NCI-H446 (cell line): ENCODE measurements at regions not wholly inside any gene's neighbourhood (a gene's known extent, or its start where the extent isn't known, plus 50 kb on each side); places are given as distances from the start of the nearest gene placed in this dataset.

Experiments
- DNase-seq, 2 experiments: peaks; one replicate each; lab custom pipeline; 2025; lab: John Stamatoyannopoulos, UW

- no peak for DNase-seq
These were observed 54.0 kb downstream of the C11orf91 start for GRCh38 chr11:33646629-33647028.

- DNase-seq, result no peak
These were observed 54.5 kb downstream of the C11orf91 start for GRCh38 chr11:33646168-33646567.

GRCh38 chr11:33645686-33646085 is 54.9 kb downstream of the C11orf91 start:
- no peak for DNase-seq

- DNase-seq, result no peak
These were observed 57.3 kb downstream of the C11orf91 start for GRCh38 chr11:33643167-33643824.

- no peak for DNase-seq
These were observed 58.0 kb downstream of the C11orf91 start for GRCh38 chr11:33642461-33643166.

- DNase-seq, result no peak
These were observed 59.8 kb downstream of the C11orf91 start for GRCh38 chr11:33640730-33641371.

GRCh38 chr11:33638608-33639007 is 62.0 kb downstream of the C11orf91 start:
- DNase-seq, result no peak

- no peak for DNase-seq
These were observed 64.5 kb downstream of the C11orf91 start for GRCh38 chr11:33636104-33636503.

GRCh38 chr11:33635161-33635560 is 65.5 kb downstream of the C11orf91 start:
- DNase-seq, result peak; percentile 56 to 83

- no peak for DNase-seq
These were observed 66.3 kb downstream of the C11orf91 start for GRCh38 chr11:33634291-33634834.

GRCh38 chr11:33633251-33634003 is 67.2 kb downstream of the C11orf91 start:
- DNase-seq, result no peak

- DNase-seq, result no peak
These were observed 68.9 kb downstream of the C11orf91 start for GRCh38 chr11:33631749-33632091.

- no peak for DNase-seq
These were observed 69.5 kb downstream of the C11orf91 start for GRCh38 chr11:33630936-33631748.

GRCh38 chr11:33624083-33624482 is 76.5 kb downstream of the C11orf91 start:
- DNase-seq, result peak; percentile 38 to 62

- no peak for DNase-seq
These were observed 77.8 kb downstream of the C11orf91 start for GRCh38 chr11:33622806-33623205.

GRCh38 chr11:33622186-33622585 is 78.4 kb downstream of the C11orf91 start:
- DNase-seq, result no peak

GRCh38 chr11:33620423-33621171 is 80.0 kb downstream of the C11orf91 start:
- DNase-seq, result peak; percentile 46 to 85

GRCh38 chr11:33618956-33619355 is 81.7 kb downstream of the C11orf91 start:
- DNase-seq, result no peak

GRCh38 chr11:33618351-33618710 is 82.3 kb downstream of the C11orf91 start:
- peak in 1 of 2 experiments; percentile 41 for DNase-seq

- no peak for DNase-seq
These were observed 82.8 kb downstream of the C11orf91 start for GRCh38 chr11:33617672-33618350.
